ENCODE measurements at regions not wholly inside any gene's neighbourhood (a gene's known extent, or its start where the extent isn't known, plus 50 kb on each side); places are given as distances from the start of the nearest gene placed in this dataset.

- TF ChIP-seq, protein P1, sequence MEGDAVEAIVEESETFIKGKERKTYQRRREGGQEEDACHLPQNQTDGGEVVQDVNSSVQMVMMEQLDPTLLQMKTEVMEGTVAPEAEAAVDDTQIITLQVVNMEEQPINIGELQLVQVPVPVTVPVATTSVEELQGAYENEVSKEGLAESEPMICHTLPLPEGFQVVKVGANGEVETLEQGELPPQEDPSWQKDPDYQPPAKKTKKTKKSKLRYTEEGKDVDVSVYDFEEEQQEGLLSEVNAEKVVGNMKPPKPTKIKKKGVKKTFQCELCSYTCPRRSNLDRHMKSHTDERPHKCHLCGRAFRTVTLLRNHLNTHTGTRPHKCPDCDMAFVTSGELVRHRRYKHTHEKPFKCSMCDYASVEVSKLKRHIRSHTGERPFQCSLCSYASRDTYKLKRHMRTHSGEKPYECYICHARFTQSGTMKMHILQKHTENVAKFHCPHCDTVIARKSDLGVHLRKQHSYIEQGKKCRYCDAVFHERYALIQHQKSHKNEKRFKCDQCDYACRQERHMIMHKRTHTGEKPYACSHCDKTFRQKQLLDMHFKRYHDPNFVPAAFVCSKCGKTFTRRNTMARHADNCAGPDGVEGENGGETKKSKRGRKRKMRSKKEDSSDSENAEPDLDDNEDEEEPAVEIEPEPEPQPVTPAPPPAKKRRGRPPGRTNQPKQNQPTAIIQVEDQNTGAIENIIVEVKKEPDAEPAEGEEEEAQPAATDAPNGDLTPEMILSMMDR (conservative IDR thresholded peaks at IDR 0.05): no peak
- Mint-ChIP-seq H3K4me3 (no peak overlapping the region), H3K27ac (no peak overlapping the region), H3K27me3 (ENCODE audit: low read depth) (no peaks in the 10 kb centered on the region), H3K9me3 (no peaks in the 10 kb centered on the region), H3K4me1 (no peaks in the 10 kb centered on the region), H3K36me3 (ENCODE audit: insufficient read depth in 1 of 3, low read depth in 3 of 3) (no peaks in the 10 kb centered on the region)
- no peak overlapping the region for H4K8ac ChIP-seq (replicated peaks; ENCODE audit: insufficient read length, low read depth, low read length)
- no CpG with 5 or more reads among the region's 2 CpGs for WGBS (ENCODE audit: extremely low coverage, insufficient read length, low lambda C conversion rate)
- no peaks in the 10 kb centered on the region for H4K20me1 ChIP-seq (ENCODE audit: control insufficient read depth, insufficient read depth, insufficient read length)
- no peak overlapping the region for H4K5ac ChIP-seq (ENCODE audit: insufficient read length, low read depth, low read length)
- H2AK5ac ChIP-seq (ENCODE audit: insufficient read length, low read length): no peak overlapping the region
- no peaks in the 10 kb centered on the region for H3K9me3 ChIP-seq (ENCODE audit: control insufficient read depth, low read depth, low read length)
- no peaks in the 10 kb centered on the region for H3K79me2 ChIP-seq (ENCODE audit: insufficient read depth, low read length)
- H3K56ac ChIP-seq (ENCODE audit: insufficient read length, low read depth, low read length): no peak overlapping the region
- H3T11ph ChIP-seq (ENCODE audit: low read length): no peak overlapping the region
- no peaks in the 10 kb centered on the region for H3K27me3 ChIP-seq (ENCODE audit: insufficient read depth, low read length)
- H2BK12ac ChIP-seq (ENCODE audit: insufficient read length, low read depth, low read length): no peak overlapping the region
- no peak overlapping the region for H2BK15ac ChIP-seq (ENCODE audit: low read depth, low read length)
- no peak overlapping the region for H3K9ac ChIP-seq (ENCODE audit: extremely low read depth, insufficient read length, low read length)
- H3K4me1 ChIP-seq (ENCODE audit: insufficient read depth, low read length): no peaks in the 10 kb centered on the region
- H3K14ac ChIP-seq (ENCODE audit: insufficient read depth, low read length): no peak overlapping the region
- H4K91ac ChIP-seq (ENCODE audit: insufficient read length, low read depth, low read length): no peak overlapping the region
- H2BK5ac ChIP-seq (ENCODE audit: insufficient read length, low read length): no peak overlapping the region
- no peak overlapping the region for H2BK20ac ChIP-seq (ENCODE audit: low read depth, low read length, poor library complexity, severe bottlenecking)
- no peak overlapping the region for H3K4me2 ChIP-seq (ENCODE audit: insufficient read depth, insufficient read length, low read length)
- H3K27ac ChIP-seq (ENCODE audit: insufficient read length, low read depth, low read length): no peak overlapping the region
- no peak overlapping the region for H3K4ac ChIP-seq (ENCODE audit: low read depth, low read length)
- H2AFZ ChIP-seq (ENCODE audit: low read length): no peak overlapping the region
- no peak overlapping the region for H3K18ac ChIP-seq (ENCODE audit: insufficient read length, low read depth, low read length)
- no peak overlapping the region for H3K23ac ChIP-seq (ENCODE audit: insufficient read length, low read depth, low read length)
- DNase-seq: no peak
- no peak overlapping the region for H2BK120ac ChIP-seq (ENCODE audit: low read depth, low read length, poor library complexity, severe bottlenecking)
- H3K23me2 ChIP-seq (ENCODE audit: insufficient read length, low read depth, low read length, poor library complexity, severe bottlenecking): no peaks in the 10 kb centered on the region
- no peaks in the 10 kb centered on the region for H3K79me1 ChIP-seq (ENCODE audit: insufficient read depth, low read depth, low read length, poor library complexity, severe bottlenecking)
These were observed 217.4 kb upstream of the DIO2 start for GRCh38 chr14:80428671-80429070.

Measured in H9 (cell line).